ENCODE measurements at regions not wholly inside any gene's neighbourhood (a gene's known extent, or its start where the extent isn't known, plus 50 kb on each side); places are given as distances from the start of the nearest gene placed in this dataset.
A peak's percentile ranks its signal among the peaks of the same experiment; 100 is the strongest.

DNA sequence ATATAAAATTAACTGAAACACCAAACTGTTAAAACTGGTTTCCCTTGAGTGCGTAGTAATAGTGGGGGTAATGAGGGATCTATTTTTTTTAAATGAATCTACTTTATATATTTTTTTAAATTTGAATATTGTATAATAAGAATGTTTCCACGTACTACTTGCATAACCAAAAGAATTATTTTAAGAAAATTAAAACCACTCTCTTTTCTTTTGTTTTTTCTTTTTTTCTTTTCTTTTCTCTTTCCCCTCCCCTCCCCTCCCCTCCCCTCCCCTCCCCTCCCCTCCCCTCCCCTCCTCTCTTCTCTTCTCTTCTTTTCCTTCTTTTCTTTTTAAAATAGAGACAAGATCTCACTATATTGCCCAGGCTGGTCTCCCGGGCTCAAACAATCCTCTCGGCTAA, 166.9 kb upstream of the MID1 start:
- H3K4me3 ChIP-seq (ENCODE audit: low read length), result no peak overlapping the region
- H3K27me3 ChIP-seq (ENCODE audit: control insufficient read depth, insufficient read depth, low read length), result no peaks in the 10 kb centered on the region
- H3K9ac ChIP-seq (ENCODE audit: low read length), result no peak overlapping the region
- H3K4me1 ChIP-seq (ENCODE audit: control insufficient read depth, insufficient read depth, low read length), result no peaks in the 10 kb centered on the region
- no peaks in the 10 kb centered on the region for H3K36me3 ChIP-seq (ENCODE audit: control insufficient read depth, insufficient read depth, low read length)
- H3K27ac ChIP-seq (ENCODE audit: low read depth, low read length), result no peak overlapping the region

DNA sequence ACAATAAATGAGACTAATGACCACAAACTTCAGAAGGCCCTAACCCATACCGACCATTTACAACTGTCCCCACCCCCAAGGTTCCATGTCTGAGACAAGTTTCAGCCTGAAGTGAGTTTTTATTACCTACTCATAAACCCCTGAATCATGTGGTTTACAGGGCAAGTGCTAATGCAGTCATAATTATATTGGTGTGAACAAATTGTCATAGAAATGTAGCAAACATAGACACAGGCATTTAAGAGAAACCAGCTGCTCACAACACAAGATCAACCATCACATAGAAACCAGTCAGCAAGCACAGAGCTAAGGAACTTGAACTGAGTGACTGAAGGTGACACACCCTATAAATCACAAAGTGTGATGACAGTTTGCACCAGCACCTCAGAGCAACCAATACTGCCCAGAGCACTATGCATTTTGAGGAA, 173.8 kb upstream of the MID1 start:
- Histone ChIP-seq H3K4me3 (ENCODE audit: low read length) (no peak overlapping the region), H3K27ac (ENCODE audit: low read depth, low read length) (peak overlapping the region; percentile 3), H3K9ac (ENCODE audit: low read length) (no peak overlapping the region), H3K36me3 (ENCODE audit: control insufficient read depth, insufficient read depth, low read length) (no peaks in the 10 kb centered on the region), H3K27me3 (ENCODE audit: control insufficient read depth, insufficient read depth, low read length) (no peaks in the 10 kb centered on the region), H3K4me1 (ENCODE audit: control insufficient read depth, insufficient read depth, low read length) (peaks cover 10% of the 10 kb centered on the region)

DNA sequence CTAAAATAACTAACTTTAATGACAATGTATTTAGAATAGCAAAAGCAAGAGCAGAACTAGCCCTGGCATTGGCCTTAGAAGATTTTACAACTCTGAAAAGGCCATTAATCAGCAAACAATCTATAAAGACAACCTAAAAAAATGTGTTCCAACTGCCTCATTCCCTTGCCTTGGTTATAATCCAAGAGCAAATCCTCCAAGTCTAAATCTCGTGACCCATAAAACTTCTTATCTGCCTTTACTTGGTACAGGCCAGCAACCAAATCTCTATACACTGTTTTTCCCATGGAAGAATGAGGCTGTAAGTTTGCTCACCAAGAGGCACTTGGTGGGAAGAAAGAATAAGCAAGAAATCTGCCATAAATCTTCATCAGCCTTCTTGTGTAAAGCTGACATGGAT, 175.3 kb upstream of the MID1 start:
- no peaks in the 10 kb centered on the region for H3K27me3 ChIP-seq (ENCODE audit: control insufficient read depth, insufficient read depth, low read length)
- H3K4me1 ChIP-seq (ENCODE audit: control insufficient read depth, insufficient read depth, low read length), result peaks cover 10% of the 10 kb centered on the region
- H3K36me3 ChIP-seq (ENCODE audit: control insufficient read depth, insufficient read depth, low read length), result no peaks in the 10 kb centered on the region
- H3K9ac ChIP-seq (ENCODE audit: low read length), result no peak overlapping the region
- no peak overlapping the region for H3K27ac ChIP-seq (ENCODE audit: low read depth, low read length)
- no peak overlapping the region for H3K4me3 ChIP-seq (ENCODE audit: low read length)

DNA sequence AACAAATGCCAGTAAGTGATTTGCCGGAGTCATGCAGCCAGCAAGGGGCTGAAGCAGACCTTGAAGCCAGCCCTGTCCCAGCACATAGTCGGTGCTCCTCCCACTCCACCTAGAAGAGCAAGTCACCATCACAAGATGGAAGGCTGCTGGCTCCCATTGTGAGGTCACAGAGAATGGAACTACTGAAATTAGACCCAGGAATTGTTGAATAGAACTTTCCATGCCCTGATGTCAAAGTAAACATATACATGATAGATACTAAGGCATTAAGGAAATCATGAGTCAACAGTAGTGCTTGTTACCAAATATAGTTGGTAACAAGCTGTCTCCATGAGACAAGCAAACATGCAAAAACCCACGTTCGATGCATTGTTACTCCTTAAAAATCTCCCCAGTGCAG, 177.1 kb upstream of the MID1 start:
- no peak overlapping the region for H3K4me3 ChIP-seq (ENCODE audit: low read length)
- H3K27ac ChIP-seq (ENCODE audit: low read depth, low read length), result no peak overlapping the region
- H3K36me3 ChIP-seq (ENCODE audit: control insufficient read depth, insufficient read depth, low read length), result no peaks in the 10 kb centered on the region
- H3K4me1 ChIP-seq (ENCODE audit: control insufficient read depth, insufficient read depth, low read length), result peaks cover 10% of the 10 kb centered on the region
- H3K27me3 ChIP-seq (ENCODE audit: control insufficient read depth, insufficient read depth, low read length), result no peaks in the 10 kb centered on the region
- H3K9ac ChIP-seq (ENCODE audit: low read length), result no peak overlapping the region

DNA sequence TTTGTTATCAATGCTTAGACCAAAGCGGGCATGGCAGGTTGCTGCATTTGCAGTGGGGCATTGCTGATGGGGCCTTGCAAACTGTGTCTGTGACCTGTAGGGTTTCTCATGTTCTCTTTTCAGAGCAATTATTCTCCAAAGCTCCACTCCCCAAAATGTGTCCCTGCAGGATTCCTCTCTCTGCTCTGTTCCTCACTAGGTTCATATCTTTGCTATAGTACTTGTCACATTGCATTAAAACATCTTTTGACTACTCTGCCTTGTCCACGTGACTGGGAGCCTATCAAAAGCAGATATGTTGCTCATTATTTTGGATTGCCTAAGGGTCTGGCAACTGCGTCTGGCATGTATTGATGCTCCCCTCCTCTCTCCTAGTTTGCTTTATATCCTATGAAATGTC, 177.7 kb upstream of the MID1 start:
- Histone ChIP-seq H3K27ac (ENCODE audit: low read depth, low read length) (peak overlapping the region; percentile 3), H3K27me3 (ENCODE audit: control insufficient read depth, insufficient read depth, low read length) (no peaks in the 10 kb centered on the region), H3K36me3 (ENCODE audit: control insufficient read depth, insufficient read depth, low read length) (no peaks in the 10 kb centered on the region), H3K4me1 (ENCODE audit: control insufficient read depth, insufficient read depth, low read length) (peaks cover 10% of the 10 kb centered on the region), H3K9ac (ENCODE audit: low read length) (no peak overlapping the region), H3K4me3 (ENCODE audit: low read length) (no peak overlapping the region)

DNA sequence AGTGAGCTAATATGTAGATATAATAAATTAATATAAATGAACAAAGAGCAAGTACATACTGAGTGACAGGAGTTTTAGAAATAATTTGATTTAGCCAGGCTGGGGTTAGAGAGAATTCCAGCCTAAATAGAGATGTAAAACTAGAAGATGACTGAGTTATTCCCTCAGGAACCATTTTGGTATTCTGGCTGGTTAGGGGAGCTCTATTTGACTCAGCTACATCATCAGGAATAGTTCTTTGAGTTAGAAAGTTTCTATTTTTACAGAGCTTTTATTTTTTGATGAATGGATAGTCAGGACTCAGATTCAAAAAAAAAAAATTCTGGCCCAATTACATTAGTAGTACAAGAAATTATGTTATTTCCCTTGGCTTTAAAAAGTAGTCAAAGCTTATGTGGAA, 180.4 kb upstream of the MID1 start:
- H3K4me1 ChIP-seq (ENCODE audit: control insufficient read depth, insufficient read depth, low read length), result peaks cover 3% of the 10 kb centered on the region
- H3K27ac ChIP-seq (ENCODE audit: low read depth, low read length), result peak overlapping the region; percentile 4
- H3K9ac ChIP-seq (ENCODE audit: low read length), result no peak overlapping the region
- no peaks in the 10 kb centered on the region for H3K36me3 ChIP-seq (ENCODE audit: control insufficient read depth, insufficient read depth, low read length)
- no peak overlapping the region for H3K4me3 ChIP-seq (ENCODE audit: low read length)
- no peaks in the 10 kb centered on the region for H3K27me3 ChIP-seq (ENCODE audit: control insufficient read depth, insufficient read depth, low read length)

DNA sequence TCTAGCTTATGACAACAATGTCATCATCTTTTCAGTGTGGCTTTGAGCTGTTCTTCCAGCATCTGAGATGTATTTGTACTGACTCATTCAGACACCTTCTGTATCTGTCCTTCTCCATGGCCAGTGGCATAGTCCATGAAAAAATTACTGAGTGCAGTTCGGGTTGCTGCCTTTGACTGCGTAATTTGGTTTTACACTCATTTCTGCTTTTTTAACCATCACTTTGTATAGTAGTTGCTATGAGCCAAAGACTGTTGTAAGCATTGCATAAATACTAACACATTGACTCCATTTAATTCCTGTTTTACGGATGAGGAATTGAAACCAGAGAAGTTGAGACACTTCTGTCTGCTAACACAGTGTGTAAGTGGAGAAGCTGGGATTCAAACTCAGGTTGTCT, 190.7 kb upstream of the MID1 start:
- H3K27me3 ChIP-seq (ENCODE audit: control insufficient read depth, insufficient read depth, low read length), result no peaks in the 10 kb centered on the region
- H3K9ac ChIP-seq (ENCODE audit: low read length), result no peak overlapping the region
- H3K4me1 ChIP-seq (ENCODE audit: control insufficient read depth, insufficient read depth, low read length), result no peaks in the 10 kb centered on the region
- H3K4me3 ChIP-seq (ENCODE audit: low read length), result no peak overlapping the region
- no peak overlapping the region for H3K27ac ChIP-seq (ENCODE audit: low read depth, low read length)
- no peaks in the 10 kb centered on the region for H3K36me3 ChIP-seq (ENCODE audit: control insufficient read depth, insufficient read depth, low read length)

DNA sequence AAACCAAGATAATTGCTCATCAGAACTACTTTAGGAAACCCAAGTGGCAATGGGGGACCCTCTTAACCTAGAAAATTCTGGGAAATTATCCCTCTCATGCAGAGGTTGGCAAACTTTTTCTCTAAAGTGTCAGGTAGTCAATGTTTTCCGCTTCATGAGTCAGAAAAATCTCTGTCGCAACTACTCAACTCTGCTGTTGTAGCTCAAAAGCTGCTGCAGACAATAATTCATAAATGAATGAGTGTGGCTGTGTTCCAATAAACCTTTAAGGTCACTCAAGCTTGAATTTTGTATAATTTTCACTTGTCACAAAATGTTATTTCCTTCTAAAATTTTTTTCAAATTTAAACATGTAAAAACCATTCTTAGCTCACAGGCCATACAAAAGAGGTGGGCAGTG, 193.4 kb upstream of the MID1 start:
- no peak overlapping the region for H3K27ac ChIP-seq (ENCODE audit: low read depth, low read length)

DNA sequence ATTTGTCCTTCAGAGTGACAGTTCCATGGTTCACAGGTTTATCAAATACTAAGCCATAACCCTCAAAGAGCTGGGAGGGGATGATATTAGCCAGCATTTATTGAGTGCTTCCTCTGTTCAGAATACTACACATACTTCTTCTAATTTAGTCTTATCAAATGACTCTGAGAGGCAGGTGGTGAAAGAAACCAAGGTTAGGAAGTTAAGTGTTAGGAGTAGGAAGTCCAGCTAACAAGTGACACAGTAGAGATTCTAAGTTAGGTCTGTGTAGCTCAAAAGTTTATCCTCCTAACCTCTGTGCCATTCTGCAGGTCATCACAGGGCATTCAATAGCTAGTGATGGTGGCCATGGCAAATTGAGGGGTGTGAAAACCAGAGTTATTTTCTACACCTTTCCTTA, 198.3 kb upstream of the MID1 start:
- no peak overlapping the region for H3K9ac ChIP-seq (ENCODE audit: low read length)
- no peaks in the 10 kb centered on the region for H3K27me3 ChIP-seq (ENCODE audit: control insufficient read depth, insufficient read depth, low read length)
- H3K36me3 ChIP-seq (ENCODE audit: control insufficient read depth, insufficient read depth, low read length), result no peaks in the 10 kb centered on the region
- no peak overlapping the region for H3K27ac ChIP-seq (ENCODE audit: low read depth, low read length)
- peaks cover 2% of the 10 kb centered on the region for H3K4me1 ChIP-seq (ENCODE audit: control insufficient read depth, insufficient read depth, low read length)
- no peak overlapping the region for H3K4me3 ChIP-seq (ENCODE audit: low read length)

More for the DNA sequence above, 193.4 kb upstream of the MID1 start:
- no peaks in the 10 kb centered on the region for H3K27me3 ChIP-seq (ENCODE audit: control insufficient read depth, insufficient read depth, low read length)
- H3K36me3 ChIP-seq (ENCODE audit: control insufficient read depth, insufficient read depth, low read length), result no peaks in the 10 kb centered on the region
- H3K4me3 ChIP-seq (ENCODE audit: low read length), result no peak overlapping the region
- H3K9ac ChIP-seq (ENCODE audit: low read length), result no peak overlapping the region
- no peaks in the 10 kb centered on the region for H3K4me1 ChIP-seq (ENCODE audit: control insufficient read depth, insufficient read depth, low read length)

DNA sequence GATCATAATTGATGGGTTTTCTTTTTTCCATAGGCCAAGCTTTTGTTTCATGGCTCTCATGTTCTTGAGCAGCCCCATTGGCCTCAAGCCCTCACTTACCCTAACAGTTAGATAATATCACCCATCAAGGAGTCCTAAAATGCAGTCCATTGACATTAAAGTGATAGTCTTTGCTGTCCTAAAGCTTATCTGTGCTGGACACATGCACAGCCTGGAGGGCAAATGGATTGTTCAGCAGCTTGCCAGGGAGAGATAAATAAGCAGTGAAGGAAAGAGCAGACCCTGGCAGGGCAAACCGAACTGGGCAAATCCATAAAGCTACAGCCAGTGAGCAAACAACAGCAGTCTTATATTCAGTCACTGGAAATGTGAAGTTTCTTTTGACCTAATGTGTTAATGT, 199.6 kb upstream of the MID1 start:
- Histone ChIP-seq H3K4me3 (ENCODE audit: low read length) (no peak overlapping the region), H3K27ac (ENCODE audit: low read depth, low read length) (no peak overlapping the region), H3K9ac (ENCODE audit: low read length) (no peak overlapping the region), H3K36me3 (ENCODE audit: control insufficient read depth, insufficient read depth, low read length) (no peaks in the 10 kb centered on the region), H3K4me1 (ENCODE audit: control insufficient read depth, insufficient read depth, low read length) (peaks cover 2% of the 10 kb centered on the region), H3K27me3 (ENCODE audit: control insufficient read depth, insufficient read depth, low read length) (no peaks in the 10 kb centered on the region)

DNA sequence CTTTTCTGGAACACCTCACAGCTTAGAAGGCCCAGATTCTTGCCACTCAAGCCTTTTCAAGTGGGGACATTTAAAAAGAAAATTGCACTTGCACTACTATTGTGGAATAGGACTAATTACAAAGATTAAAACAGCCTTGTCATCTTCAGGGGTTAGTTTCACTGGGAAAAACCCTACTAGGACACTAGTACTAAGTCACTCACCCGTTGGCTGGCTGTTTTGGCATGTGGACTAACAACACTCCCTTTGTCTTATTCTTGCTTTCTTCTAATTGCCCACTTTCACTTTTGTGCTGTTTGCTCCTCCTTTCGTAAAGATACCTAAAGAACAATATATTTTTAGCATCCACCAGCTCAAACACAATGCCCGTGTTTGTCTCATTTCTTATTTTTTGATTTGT, 200.9 kb upstream of the MID1 start:
- Histone ChIP-seq H3K9ac (ENCODE audit: low read length) (no peak overlapping the region), H3K4me3 (ENCODE audit: low read length) (no peak overlapping the region), H3K27ac (ENCODE audit: low read depth, low read length) (no peak overlapping the region), H3K27me3 (ENCODE audit: control insufficient read depth, insufficient read depth, low read length) (no peaks in the 10 kb centered on the region), H3K4me1 (ENCODE audit: control insufficient read depth, insufficient read depth, low read length) (peaks cover 2% of the 10 kb centered on the region), H3K36me3 (ENCODE audit: control insufficient read depth, insufficient read depth, low read length) (no peaks in the 10 kb centered on the region)

DNA sequence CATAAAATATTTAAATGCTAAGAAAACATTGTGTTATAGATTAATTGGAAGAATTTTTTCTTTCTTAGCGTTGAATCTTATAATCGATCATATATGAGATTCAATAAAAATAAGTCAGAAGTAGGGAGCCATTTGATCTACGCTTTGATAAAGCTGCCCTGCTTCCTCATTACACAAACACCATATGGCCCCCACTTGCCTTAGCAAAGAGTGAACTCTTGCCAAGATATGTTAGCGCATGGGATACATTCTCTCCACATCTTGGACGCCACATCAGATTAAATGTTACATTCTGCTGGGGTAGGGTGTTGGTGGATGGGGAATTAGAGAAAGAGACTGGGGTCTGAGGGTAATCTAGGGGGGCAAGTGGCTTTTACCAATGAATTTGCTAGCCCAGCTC, 207.7 kb upstream of the MID1 start:
- H3K4me1 ChIP-seq (ENCODE audit: control insufficient read depth, insufficient read depth, low read length), result peaks cover 3% of the 10 kb centered on the region

DNA sequence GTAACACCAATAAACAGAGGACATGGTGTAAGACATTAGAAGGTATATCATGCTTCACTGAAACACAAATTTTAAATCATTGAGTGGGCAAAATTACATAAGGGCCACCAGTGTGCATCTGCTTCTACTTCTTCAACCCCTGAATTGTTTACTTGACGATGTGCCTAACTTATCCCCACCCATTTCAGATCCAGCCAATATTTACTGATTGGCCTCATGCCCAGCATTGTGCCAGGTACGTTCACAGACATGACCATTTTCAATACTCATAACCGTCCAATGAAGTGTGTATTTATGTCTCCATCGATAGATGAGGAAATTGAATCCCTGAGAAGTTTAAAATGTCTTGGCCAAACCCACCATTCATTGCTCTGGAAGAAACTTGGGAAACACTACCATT, 208.3 kb upstream of the MID1 start:
- Histone ChIP-seq H3K27me3 (ENCODE audit: control insufficient read depth, insufficient read depth, low read length) (no peaks in the 10 kb centered on the region), H3K27ac (ENCODE audit: low read depth, low read length) (no peak overlapping the region), H3K36me3 (ENCODE audit: control insufficient read depth, insufficient read depth, low read length) (no peaks in the 10 kb centered on the region), H3K4me3 (ENCODE audit: low read length) (no peak overlapping the region), H3K9ac (ENCODE audit: low read length) (no peak overlapping the region), H3K4me1 (ENCODE audit: control insufficient read depth, insufficient read depth, low read length) (peaks cover 3% of the 10 kb centered on the region)

More for the DNA sequence above, 207.7 kb upstream of the MID1 start:
- Histone ChIP-seq H3K9ac (ENCODE audit: low read length) (no peak overlapping the region), H3K27ac (ENCODE audit: low read depth, low read length) (no peak overlapping the region), H3K4me3 (ENCODE audit: low read length) (no peak overlapping the region), H3K27me3 (ENCODE audit: control insufficient read depth, insufficient read depth, low read length) (no peaks in the 10 kb centered on the region), H3K36me3 (ENCODE audit: control insufficient read depth, insufficient read depth, low read length) (no peaks in the 10 kb centered on the region)

All from rectal smooth muscle tissue (tissue), 1 donor.